ENCODE measurements at regions not wholly inside any gene's neighbourhood (a gene's known extent, or its start where the extent isn't known, plus 50 kb on each side); places are given as distances from the start of the nearest gene placed in this dataset.

GRCh38 chr13:70529652-70530051, 421.4 kb upstream of the KLHL1 start:
- TF ChIP-seq, protein P1, sequence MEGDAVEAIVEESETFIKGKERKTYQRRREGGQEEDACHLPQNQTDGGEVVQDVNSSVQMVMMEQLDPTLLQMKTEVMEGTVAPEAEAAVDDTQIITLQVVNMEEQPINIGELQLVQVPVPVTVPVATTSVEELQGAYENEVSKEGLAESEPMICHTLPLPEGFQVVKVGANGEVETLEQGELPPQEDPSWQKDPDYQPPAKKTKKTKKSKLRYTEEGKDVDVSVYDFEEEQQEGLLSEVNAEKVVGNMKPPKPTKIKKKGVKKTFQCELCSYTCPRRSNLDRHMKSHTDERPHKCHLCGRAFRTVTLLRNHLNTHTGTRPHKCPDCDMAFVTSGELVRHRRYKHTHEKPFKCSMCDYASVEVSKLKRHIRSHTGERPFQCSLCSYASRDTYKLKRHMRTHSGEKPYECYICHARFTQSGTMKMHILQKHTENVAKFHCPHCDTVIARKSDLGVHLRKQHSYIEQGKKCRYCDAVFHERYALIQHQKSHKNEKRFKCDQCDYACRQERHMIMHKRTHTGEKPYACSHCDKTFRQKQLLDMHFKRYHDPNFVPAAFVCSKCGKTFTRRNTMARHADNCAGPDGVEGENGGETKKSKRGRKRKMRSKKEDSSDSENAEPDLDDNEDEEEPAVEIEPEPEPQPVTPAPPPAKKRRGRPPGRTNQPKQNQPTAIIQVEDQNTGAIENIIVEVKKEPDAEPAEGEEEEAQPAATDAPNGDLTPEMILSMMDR (conservative IDR thresholded peaks at IDR 0.05) = no peak
- H3K23ac ChIP-seq (ENCODE audit: insufficient read length, low read depth, low read length) = no peak overlapping the region
- H3T11ph ChIP-seq (ENCODE audit: low read length) = no peak overlapping the region
- no peak overlapping the region for H3K4me2 ChIP-seq (ENCODE audit: insufficient read depth, insufficient read length, low read length)
- no peak overlapping the region for H2BK20ac ChIP-seq (ENCODE audit: low read depth, low read length, poor library complexity, severe bottlenecking)
- H3K9me3 Mint-ChIP-seq = no peaks in the 10 kb centered on the region
- no peaks in the 10 kb centered on the region for H3K23me2 ChIP-seq (ENCODE audit: insufficient read length, low read depth, low read length, poor library complexity, severe bottlenecking)
- no peaks in the 10 kb centered on the region for H3K36me3 Mint-ChIP-seq (ENCODE audit: insufficient read depth in 1 of 3, low read depth in 3 of 3)
- no peak overlapping the region for H3K27ac Mint-ChIP-seq
- H2BK120ac ChIP-seq (ENCODE audit: low read depth, low read length, poor library complexity, severe bottlenecking) = no peak overlapping the region
- no peak overlapping the region for H2AFZ ChIP-seq (ENCODE audit: low read length)
- H4K91ac ChIP-seq (ENCODE audit: insufficient read length, low read depth, low read length) = no peak overlapping the region
- no peaks in the 10 kb centered on the region for H3K4me1 ChIP-seq (ENCODE audit: insufficient read depth, low read length)
- no peak overlapping the region for H2AK5ac ChIP-seq (ENCODE audit: insufficient read length, low read length)
- H4K8ac ChIP-seq (replicated peaks; ENCODE audit: insufficient read length, low read depth, low read length) = no peak overlapping the region
- H3K56ac ChIP-seq (ENCODE audit: insufficient read length, low read depth, low read length) = no peak overlapping the region
- no peak overlapping the region for H3K4ac ChIP-seq (ENCODE audit: low read depth, low read length)
- H3K18ac ChIP-seq (ENCODE audit: insufficient read length, low read depth, low read length) = no peak overlapping the region
- H4K5ac ChIP-seq (ENCODE audit: insufficient read length, low read depth, low read length) = no peak overlapping the region
- no peak overlapping the region for H2BK12ac ChIP-seq (ENCODE audit: insufficient read length, low read depth, low read length)
- H3K14ac ChIP-seq (ENCODE audit: insufficient read depth, low read length) = no peak overlapping the region
- H2BK5ac ChIP-seq (ENCODE audit: insufficient read length, low read length) = no peak overlapping the region
- H3K27ac ChIP-seq (ENCODE audit: insufficient read length, low read depth, low read length) = no peak overlapping the region
- no peaks in the 10 kb centered on the region for H3K27me3 Mint-ChIP-seq (ENCODE audit: low read depth)
- DNase-seq = no peak
- H4K20me1 ChIP-seq (ENCODE audit: control insufficient read depth, insufficient read depth, insufficient read length) = no peaks in the 10 kb centered on the region
- H3K79me1 ChIP-seq (ENCODE audit: insufficient read depth, low read depth, low read length, poor library complexity, severe bottlenecking) = no peaks in the 10 kb centered on the region
- H3K79me2 ChIP-seq (ENCODE audit: insufficient read depth, low read length) = no peaks in the 10 kb centered on the region
- no peak overlapping the region for H3K4me3 Mint-ChIP-seq
- H3K9me3 ChIP-seq (ENCODE audit: control insufficient read depth, low read depth, low read length) = no peaks in the 10 kb centered on the region
- H2BK15ac ChIP-seq (ENCODE audit: low read depth, low read length) = no peak overlapping the region
- no CpG with 5 or more reads among the region's 2 CpGs for WGBS (ENCODE audit: extremely low coverage, insufficient read length, low lambda C conversion rate)
- no peak overlapping the region for H3K9ac ChIP-seq (ENCODE audit: extremely low read depth, insufficient read length, low read length)
- no peaks in the 10 kb centered on the region for H3K27me3 ChIP-seq (ENCODE audit: insufficient read depth, low read length)
- H3K4me1 Mint-ChIP-seq = peaks cover 0 to 7% of the 10 kb centered on the region in 2 experiments; a peak in 1 of 4 replicates
